K562 (cell line): ENCODE measurements at regions not wholly inside any gene's neighbourhood (a gene's known extent, or its start where the extent isn't known, plus 50 kb on each side); places are given as distances from the start of the nearest gene placed in this dataset.

Experiments
- ATAC-seq: fragments of 200-7000 bp; cut with Tn5 transposase; 3 replicates; pipeline ENCODE4 v1.9.1; 2020; ENCODE audit warnings: moderate library complexity
- BruUV-seq: library from RNA; stranded (reverse); fragments of 400-500 nt; replicated peaks from 2 replicates; lab custom pipeline; 2021; lab: Mats Ljungman, UMichigan
- CTCF ChIA-PET: fragments of 300-600 bp; formaldehyde crosslinking; extraction: SDS; loops from one replicate; lab custom pipeline; 2021; ENCODE audit warnings: low intra/inter-chr PET ratio; lab: Yijun Ruan, JAX
- POLR2A ChIA-PET: fragments of 300-600, 350-650 bp; sonication (Branson Sonifier 250); formaldehyde crosslinking; extraction: SDS; loops from one replicate; lab custom pipeline; 2021; ENCODE audit warnings: antibody characterized with exemption, inconsistent platforms; lab: Yijun Ruan, JAX
- DNase-seq, 4 experiments: peaks; one replicate each; pipeline versions ENCODE4 v3.0.0 to v3.0.0-alpha.2; 2011 to 2018; ENCODE audit warnings: low spot score in 3 of 4, mixed read lengths in 3 of 4; ENCODE audit errors: extremely low read depth in 1 of 4
- FAIRE-seq: peaks from 2 replicates; lab custom pipeline; 2011; peaks lifted over from hg19 to GRCh38; lab: Jason Lieb, UNC
- H2AFZ ChIP-seq: 2 replicates; pipeline ENCODE4 v1.6.0; 2011; ENCODE audit warnings: low read depth, low read length, control low read depth, inconsistent platforms
- H3K27ac ChIP-seq: fragments of 200-600 bp; 3 replicates; pipeline ENCODE4 v1.8.0; 2011; ENCODE audit warnings: low read depth, mild to moderate bottlenecking, control low read depth, inconsistent platforms, low read length, moderate library complexity, mixed read lengths; ENCODE audit errors: extremely low read depth
- H3K27me3 ChIP-seq, 2 experiments: fragments of 300-600 bp in 1 of 2; 2 replicates in 1 of 2; 3 replicates in 1 of 2; pipeline versions ENCODE4 v1.6.0 to v1.8.0; 2011; ENCODE audit warnings: inconsistent platforms in 2 of 2, low read length in 2 of 2, mild to moderate bottlenecking in 1 of 2, mixed read lengths in 1 of 2, moderate library complexity in 1 of 2; ENCODE audit not compliant: control insufficient read depth in 2 of 2, insufficient read depth in 2 of 2
- H3K36me3 ChIP-seq: fragments of 300-600 bp; 3 replicates; pipeline ENCODE4 v1.8.0; 2011; ENCODE audit warnings: mild to moderate bottlenecking, low read length, inconsistent platforms; ENCODE audit not compliant: control insufficient read depth, insufficient read depth
- H3K4me1 ChIP-seq, 2 experiments: fragments of 200-600 bp in 1 of 2; replicated peaks in 1 of 2; 2 replicates in 1 of 2; 3 replicates in 1 of 2; pipeline versions ENCODE4 v1.5.1 to v1.8.0; 2011; ENCODE audit warnings: inconsistent platforms in 2 of 2, low read length in 2 of 2, mild to moderate bottlenecking in 1 of 2, mixed read lengths in 1 of 2, moderate library complexity in 1 of 2; ENCODE audit not compliant: control insufficient read depth in 2 of 2, insufficient read depth in 2 of 2
- H3K4me2 ChIP-seq: 2 replicates; pipeline ENCODE4 v1.6.1; 2011; ENCODE audit warnings: low read length, control low read depth, inconsistent platforms, mixed read lengths; ENCODE audit not compliant: insufficient read depth
- H3K4me3 ChIP-seq: fragments of 200-600 bp; sonication (generic), shearing (Covaris generic); 2 replicates; pipeline ENCODE4 v1.5.1; 2016; ENCODE audit warnings: control low read depth, inconsistent platforms
- H3K79me2 ChIP-seq: fragments of 200-600 bp; 3 replicates; pipeline ENCODE4 v1.8.0; 2011; ENCODE audit warnings: low read length, inconsistent platforms; ENCODE audit not compliant: control insufficient read depth, insufficient read depth
- H3K9ac ChIP-seq, 2 experiments: 2 replicates each; pipeline versions ENCODE4 v1.6.0 to v1.6.1; 2011; ENCODE audit warnings: low read depth in 2 of 2, low read length in 2 of 2, control low read depth in 1 of 2, inconsistent platforms in 1 of 2, mild to moderate bottlenecking in 1 of 2, mixed read lengths in 1 of 2; ENCODE audit not compliant: insufficient read depth in 1 of 2
- H3K9me1 ChIP-seq: one replicate; pipeline ENCODE4 v1.6.0; 2011; ENCODE audit warnings: inconsistent platforms, mild to moderate bottlenecking, low read length, moderate library complexity; ENCODE audit not compliant: control insufficient read depth, insufficient read depth
- H3K9me3 ChIP-seq: replicated peaks from 2 replicates; pipeline ENCODE4 v1.5.1; 2011; ENCODE audit warnings: low read depth, low read length, inconsistent platforms; ENCODE audit not compliant: control insufficient read depth, insufficient read depth
- H4K20me1 ChIP-seq: replicated peaks from 2 replicates; pipeline ENCODE4 v1.6.1; 2011; ENCODE audit warnings: low read length, inconsistent platforms, mixed read lengths; ENCODE audit not compliant: control insufficient read depth, insufficient read depth
- ATF2 ChIP-seq: sonication (generic); formaldehyde crosslinking; IDR thresholded peaks from 2 replicates; pipeline ENCODE4 v1.8.1; 2022; ENCODE audit warnings: missing genetic modification reagents
- BRF1 ChIP-seq: IDR thresholded peaks from 3 replicates; pipeline ENCODE4 v1.6.1; 2011; ENCODE audit warnings: borderline replicate concordance, mild to moderate bottlenecking; ENCODE audit not compliant: insufficient read length; ENCODE audit errors: extremely low read depth
- BRF2 ChIP-seq: IDR thresholded peaks from 3 replicates; pipeline ENCODE4 v1.6.1; 2011; ENCODE audit warnings: borderline replicate concordance, mild to moderate bottlenecking; ENCODE audit not compliant: insufficient read length, insufficient read depth
- EP300 ChIP-seq: IDR thresholded peaks from 2 replicates; pipeline ENCODE4 v1.6.1; 2012; ENCODE audit warnings: low read length, improper control_type of control experiment
- ETV5 ChIP-seq: sonication (generic); formaldehyde crosslinking; IDR thresholded peaks from 2 replicates; pipeline ENCODE4 v1.4.0; 2020; ENCODE audit warnings: low read depth, mild to moderate bottlenecking, missing genetic modification reagents
- GABPA ChIP-seq: fragments of 200-800 bp; sonication (Bioruptor generic); conservative IDR thresholded peaks from 2 replicates; pipeline ENCODE4 v1.6.1; 2016; ENCODE audit warnings: low read depth, missing genetic modification characterization, missing compliant biosample characterization
- HSF4 ChIP-seq: fragments of 250-450 bp; sonication (Bioruptor Pico); IDR thresholded peaks from 2 replicates; pipeline ENCODE4 v2.1.2; 2022; ENCODE audit warnings: mild to moderate bottlenecking, moderate library complexity, borderline replicate concordance
- TARDBP ChIP-seq: fragments of 450-650 bp; IDR thresholded peaks from 2 replicates; pipeline ENCODE4 v1.6.1; 2016
- ZBTB12 ChIP-seq: fragments of 250-450 bp; sonication (Bioruptor Pico); IDR thresholded peaks from 2 replicates; pipeline ENCODE4 v1.4.0; 2020
- ZBTB2 ChIP-seq: fragments of 450-650 bp; IDR thresholded peaks from 2 replicates; pipeline ENCODE4 v1.6.1; 2016; ENCODE audit warnings: antibody characterized with exemption
- ZNF398 ChIP-seq: fragments of 250-450 bp; sonication (Bioruptor Pico); IDR thresholded peaks from 2 replicates; pipeline ENCODE4 v1.8.0; 2021; ENCODE audit warnings: moderate library complexity, mild to moderate bottlenecking, inconsistent platforms
- ZNF445 ChIP-seq: fragments of 250-450 bp; sonication (Bioruptor Pico); IDR thresholded peaks from 2 replicates; pipeline ENCODE4 v1.4.0; 2020; ENCODE audit warnings: low read depth, mild to moderate bottlenecking, moderate library complexity
- WGBS: fragments of 100-300 bp; shearing (Covaris generic); methylation state at CpG from one replicate; pipeline ENCODE4 v1.1.6; 2016; ENCODE audit warnings: low coverage, mixed read lengths; ENCODE audit not compliant: insufficient coverage; ENCODE audit errors: missing lambda C conversion rate; 5-methylcytosine and 5-hydroxymethylcytosine counted together
- in situ Hi-C: fragments of 300-500 bp; cut with MboI; formaldehyde crosslinking; loops from 4 replicates; pipeline ENCODE4 v1.15.0; 2018; ENCODE audit warnings: inconsistent platforms, mixed read lengths
- intact Hi-C: fragments of 100-400 bp; cut with micrococcal nuclease; formaldehyde crosslinking; loops from 2 replicates; pipeline ENCODE4 v1.14.2; 2022

- H3K27me3 ChIP-seq: peaks cover 20 to 39% of the 10 kb centered on the region in 2 experiments; a peak in 4 of 5 replicates
- H3K27ac ChIP-seq: no peak overlapping the region
- H4K20me1 ChIP-seq: no peaks in the 10 kb centered on the region
- H2AFZ ChIP-seq: no peak overlapping the region
- H3K36me3 ChIP-seq: no peaks in the 10 kb centered on the region
- DNase-seq (no peak), FAIRE-seq (no peak), ATAC-seq (no peak)
- H3K9ac ChIP-seq: no peak overlapping the region
- ChIA-PET CTCF (no interaction called here), POLR2A (interaction anchor here (1.6 kb wide), 1 partner anchor 11 kb away, joined by 6 read pairs; no protein-coding TSS in a partner anchor)
- no peaks in the 10 kb centered on the region for H3K79me2 ChIP-seq
- intact Hi-C loops: no loop called here
- H3K9me1 ChIP-seq: no peaks in the 10 kb centered on the region
- no peaks in the 10 kb centered on the region for H3K9me3 ChIP-seq
- H3K4me2 ChIP-seq: no peak overlapping the region
- TF ChIP-seq EP300 (no peak), ZNF398 (CRISPR knock-in tag) (no peak), GABPA (tag) (no peak), HSF4 (CRISPR knock-in tag) (no peak), ZBTB2 (no peak), ZBTB12 (CRISPR knock-in tag) (no peak), TARDBP (no peak), ZNF445 (CRISPR knock-in tag) (no peak), BRF2 (no peak), BRF1 (no peak), ETV5 (CRISPR knock-in tag) (no peak), ATF2 (CRISPR knock-in tag) (no peak)
- H3K4me1 ChIP-seq: peaks cover 0 to 3% of the 10 kb centered on the region in 2 experiments; a peak in 2 of 5 replicates
- WGBS: 0% methylated on average over 2 of the region's 2 CpGs
- BruUV-seq: no TSS peak
- no peak overlapping the region for H3K4me3 ChIP-seq
- in situ Hi-C loops: no loop called here
These were observed 307.2 kb downstream of the SOX4 start for GRCh38 chr6:21900730-21901129.
